IMR-90 (cell line): ENCODE measurements at regions not wholly inside any gene's neighbourhood (a gene's known extent, or its start where the extent isn't known, plus 50 kb on each side); places are given as distances from the start of the nearest gene placed in this dataset.

Experiments
- ATAC-seq: fragments of 200-7000 bp; cut with Tn5 transposase; 2 replicates; pipeline ENCODE4 v1.9.1; 2020; ENCODE audit warnings: low read depth, mild to moderate bottlenecking, moderate library complexity
- BruUV-seq: library from RNA; stranded (reverse); fragments of 400-500 nt; replicated peaks from 2 replicates; lab custom pipeline; 2021; lab: Mats Ljungman, UMichigan
- CTCF ChIA-PET: fragments of 300-600 bp; formaldehyde crosslinking; extraction: SDS; loops from one replicate; lab custom pipeline; 2021; ENCODE audit warnings: antibody characterized with exemption; lab: Yijun Ruan, JAX
- POLR2A ChIA-PET: fragments of 300-600 bp; sonication (Branson Sonifier 250); formaldehyde crosslinking; loops from one replicate; lab custom pipeline; 2022; ENCODE audit warnings: antibody characterized with exemption; ENCODE audit not compliant: unreplicated experiment; lab: Charles Lee
- DNase-seq: peaks from one replicate; pipeline ENCODE4 v3.0.0; 2013
- H2AFZ ChIP-seq: replicated peaks from 2 replicates; pipeline ENCODE3; 2013; ENCODE audit warnings: low read length, mild to moderate bottlenecking; ENCODE audit not compliant: poor library complexity
- H2AK5ac ChIP-seq: 2 replicates; pipeline ENCODE4 v1.6.1; 2013; ENCODE audit warnings: low read depth, low read length, inconsistent platforms
- H2AK9ac ChIP-seq: replicated peaks from 2 replicates; pipeline ENCODE3; 2013; ENCODE audit warnings: mild to moderate bottlenecking, low read depth, low read length, moderate library complexity; ENCODE audit not compliant: poor library complexity
- H2BK120ac ChIP-seq: 2 replicates; pipeline ENCODE4 v1.6.1; 2013; ENCODE audit warnings: low read depth, low read length, inconsistent platforms
- H2BK15ac ChIP-seq: 3 replicates; pipeline ENCODE4 v1.6.1; 2013; ENCODE audit warnings: low read depth, low read length, inconsistent platforms
- H2BK20ac ChIP-seq: 2 replicates; pipeline ENCODE4 v1.6.1; 2013; ENCODE audit warnings: low read depth, mild to moderate bottlenecking, inconsistent platforms, low read length, moderate library complexity
- H2BK5ac ChIP-seq: 2 replicates; pipeline ENCODE4 v1.6.1; 2013; ENCODE audit warnings: mild to moderate bottlenecking, low read depth, low read length, inconsistent platforms; ENCODE audit not compliant: poor library complexity, severe bottlenecking
- H3K14ac ChIP-seq: replicated peaks from 2 replicates; pipeline ENCODE4 v1.6.1; 2013; ENCODE audit warnings: low read depth, low read length, inconsistent platforms
- H3K18ac ChIP-seq: 2 replicates; pipeline ENCODE4 v1.6.1; 2013; ENCODE audit warnings: low read depth, low read length, control low read depth
- H3K23ac ChIP-seq: 2 replicates; pipeline ENCODE4 v1.6.1; 2013; ENCODE audit warnings: low read depth, low read length, inconsistent platforms
- H3K27ac ChIP-seq: 2 replicates; pipeline ENCODE4 v1.5.1; 2013; ENCODE audit warnings: mild to moderate bottlenecking, control low read depth, low read length; ENCODE audit not compliant: insufficient read depth
- H3K27me3 ChIP-seq: 2 replicates; pipeline ENCODE4 v1.6.1; 2013; ENCODE audit warnings: low read length; ENCODE audit not compliant: control insufficient read depth, insufficient read depth
- H3K36me3 ChIP-seq: 2 replicates; pipeline ENCODE4 v1.6.1; 2013; ENCODE audit warnings: low read length, mixed read lengths; ENCODE audit not compliant: control insufficient read depth, insufficient read depth
- H3K4ac ChIP-seq: 2 replicates; pipeline ENCODE4 v1.6.1; 2013; ENCODE audit warnings: low read depth, low read length, inconsistent platforms
- H3K4me1 ChIP-seq: 2 replicates; pipeline ENCODE4 v1.6.1; 2013; ENCODE audit warnings: low read length, mixed read lengths; ENCODE audit not compliant: control insufficient read depth, insufficient read depth
- H3K4me2 ChIP-seq: 2 replicates; pipeline ENCODE4 v1.6.1; 2013; ENCODE audit warnings: low read depth, mild to moderate bottlenecking, control low read depth, low read length, moderate library complexity
- H3K4me3 ChIP-seq: 2 replicates; pipeline ENCODE4 v1.5.1; 2013; ENCODE audit warnings: low read depth, mild to moderate bottlenecking, control low read depth, low read length, moderate library complexity; ENCODE audit not compliant: insufficient read depth
- H3K56ac ChIP-seq: 2 replicates; pipeline ENCODE4 v1.6.1; 2013; ENCODE audit warnings: low read length, inconsistent platforms; ENCODE audit not compliant: insufficient read depth; ENCODE audit errors: extremely low read depth
- H3K79me1 ChIP-seq, 2 experiments: 2 replicates each; pipeline ENCODE4 v1.6.1; 2013; ENCODE audit warnings: low read length in 2 of 2, inconsistent platforms in 1 of 2, low read depth in 1 of 2
- H3K9ac ChIP-seq: 2 replicates; pipeline ENCODE4 v1.6.1; 2013; ENCODE audit warnings: low read depth, low read length, control low read depth
- H3K9me1 ChIP-seq: 2 replicates; pipeline ENCODE4 v1.6.1; 2013; ENCODE audit warnings: low read length, inconsistent platforms; ENCODE audit not compliant: insufficient read depth
- H3K9me3 ChIP-seq: 2 replicates; pipeline ENCODE4 v1.6.1; 2013; ENCODE audit warnings: low read length; ENCODE audit not compliant: control insufficient read depth, insufficient read depth
- H4K20me1 ChIP-seq: 2 replicates; pipeline ENCODE4 v1.6.1; 2013; ENCODE audit warnings: low read length, inconsistent platforms; ENCODE audit not compliant: insufficient read depth
- H4K5ac ChIP-seq: 2 replicates; pipeline ENCODE4 v1.6.1; 2013; ENCODE audit warnings: mild to moderate bottlenecking, low read depth, low read length, control low read depth
- H4K8ac ChIP-seq, 2 experiments: 2 replicates each; pipeline ENCODE4 v1.6.1; 2013; ENCODE audit warnings: low read depth in 2 of 2, low read length in 2 of 2, control low read depth in 1 of 2, inconsistent platforms in 1 of 2
- H4K91ac ChIP-seq: 2 replicates; pipeline ENCODE4 v1.6.1; 2013; ENCODE audit warnings: low read depth, low read length, inconsistent platforms; ENCODE audit not compliant: insufficient read depth
- BHLHE40 ChIP-seq: fragments of 150-350 bp; IDR thresholded peaks from 2 replicates; pipeline ENCODE4 v1.6.1; 2016; ENCODE audit warnings: mild to moderate bottlenecking, low read depth, low read length
- CEBPB ChIP-seq: IDR thresholded peaks from 2 replicates; pipeline ENCODE4 v1.6.1; 2012; ENCODE audit warnings: low read depth, low read length, improper control_type of control experiment
- FOS ChIP-seq: fragments of 150-350 bp; IDR thresholded peaks from 2 replicates; pipeline ENCODE4 v1.6.1; 2016; ENCODE audit warnings: low read depth, low read length
- MAFK ChIP-seq: IDR thresholded peaks from 2 replicates; pipeline ENCODE4 v1.6.1; 2012; ENCODE audit warnings: low read depth, low read length, improper control_type of control experiment
- MAZ ChIP-seq: IDR thresholded peaks from 2 replicates; pipeline ENCODE4 v1.6.1; 2012; ENCODE audit warnings: low read depth, mild to moderate bottlenecking, low read length, improper control_type of control experiment, moderate library complexity, borderline replicate concordance
- MXI1 ChIP-seq: IDR thresholded peaks from 2 replicates; pipeline ENCODE4 v1.6.1; 2012; ENCODE audit warnings: low read depth, mild to moderate bottlenecking, low read length, moderate library complexity, borderline replicate concordance
- NFE2L2 ChIP-seq: fragments of 150-350 bp; IDR thresholded peaks from 2 replicates; pipeline ENCODE4 v1.6.1; 2016; ENCODE audit warnings: low read depth, mild to moderate bottlenecking, low read length
- POLR2A ChIP-seq: IDR thresholded peaks from 2 replicates; pipeline ENCODE4 v1.6.1; 2012; ENCODE audit warnings: mild to moderate bottlenecking, low read depth, low read length
- RAD21 ChIP-seq: IDR thresholded peaks from 2 replicates; pipeline ENCODE4 v1.6.1; 2012; ENCODE audit warnings: low read length, improper control_type of control experiment
- RCOR1 ChIP-seq: IDR thresholded peaks from 2 replicates; pipeline ENCODE4 v1.6.1; 2012; ENCODE audit warnings: mild to moderate bottlenecking, low read length, improper control_type of control experiment; ENCODE audit not compliant: insufficient replicate concordance
- RFX5 ChIP-seq: IDR thresholded peaks from 2 replicates; pipeline ENCODE4 v1.8.0; 2012; ENCODE audit warnings: low read depth, mild to moderate bottlenecking, low read length, moderate library complexity
- SMC3 ChIP-seq: fragments of 150-350 bp; IDR thresholded peaks from 2 replicates; pipeline ENCODE4 v1.6.1; 2016; ENCODE audit warnings: low read depth, mild to moderate bottlenecking, antibody characterized with exemption, low read length, moderate library complexity
- WGBS, 2 experiments: methylation state at CpG; one replicate each; pipeline versions ENCODE4 v1.1.5 to v1.1.7; 2013; ENCODE audit warnings: missing lambda C conversion rate in 2 of 2; ENCODE audit not compliant: insufficient read length in 1 of 2; ENCODE audit errors: extremely low coverage in 2 of 2; 5-methylcytosine and 5-hydroxymethylcytosine counted together
- dilution Hi-C: fragments of 300-500 bp; cut with HindIII; formaldehyde crosslinking; loops from one replicate; pipeline ENCODE4 v1.14.3; 2018; ENCODE audit warnings: low sequenced_read_pairs; ENCODE audit not compliant: unreplicated experiment
- in situ Hi-C: fragments of 300-500 bp; cut with MboI; formaldehyde crosslinking; loops from 3 replicates; pipeline ENCODE4 v1.14.3; 2019; ENCODE audit warnings: low sequenced_read_pairs, inconsistent platforms, mixed read lengths
- intact Hi-C: fragments of 100-400 bp; cut with micrococcal nuclease; formaldehyde crosslinking; loops from 2 replicates; pipeline ENCODE4 v1.10.0; 2022
- TF ChIP-seq, protein P1 (sequence below): fragments of 150-350 bp; IDR thresholded peaks from 2 replicates; pipeline ENCODE4 v1.6.1; 2016; ENCODE audit warnings: low read depth, mild to moderate bottlenecking, low read length, moderate library complexity, borderline replicate concordance
- TF ChIP-seq, protein P2 (sequence below): conservative IDR thresholded peaks from 2 replicates; pipeline ENCODE4 v1.5.1; 2012; ENCODE audit warnings: mild to moderate bottlenecking, low read depth, low read length, improper control_type of control experiment
- TF ChIP-seq, protein P3 (sequence below): fragments of 150-350 bp; IDR thresholded peaks from 2 replicates; pipeline ENCODE4 v1.6.1; 2017; ENCODE audit warnings: mild to moderate bottlenecking, antibody characterized with exemption, low read length, low read depth

DNA sequence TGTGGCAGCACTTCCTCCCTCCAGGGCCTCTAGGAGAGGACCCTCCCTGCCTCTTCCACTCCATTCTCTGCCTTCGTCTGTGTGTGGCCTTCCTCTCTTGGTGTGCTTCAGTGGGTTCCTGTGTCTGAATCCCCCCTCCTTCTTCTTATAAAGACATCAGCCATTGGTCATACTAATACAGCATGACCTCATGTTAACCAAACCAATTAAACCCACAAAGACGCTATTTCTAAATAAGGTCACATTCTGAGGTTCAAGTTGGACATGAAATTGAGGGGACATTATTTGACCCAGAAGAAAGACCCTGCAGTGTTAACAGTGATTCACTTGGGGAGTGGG is 398.6 kb downstream of the SHANK2 start:
- Histone ChIP-seq H3K9me1 (no peaks in the 10 kb centered on the region), H2AFZ (no peak overlapping the region), H4K8ac (no peak overlapping the region), H2BK120ac (no peak overlapping the region), H3K9me3 (peaks cover 3% of the 10 kb centered on the region), H3K4ac (no peak overlapping the region), H3K18ac (no peak overlapping the region), H3K14ac (no peak overlapping the region), H3K27me3 (no peaks in the 10 kb centered on the region; the same call in 1 of the 2 replicates), H3K4me2 (no peak overlapping the region), H2BK20ac (no peak overlapping the region), H3K79me1 (no peaks in the 10 kb centered on the region), H3K36me3 (no peaks in the 10 kb centered on the region; the same call in 1 of the 2 replicates), H4K20me1 (no peaks in the 10 kb centered on the region; the same call in 1 of the 2 replicates), H3K4me1 (no peaks in the 10 kb centered on the region), H2BK15ac (no peak overlapping the region), H3K56ac (no peak overlapping the region), H2AK5ac (no peak overlapping the region), H3K9ac (no peak overlapping the region), H3K4me3 (no peak overlapping the region), H4K5ac (no peak overlapping the region), H2AK9ac (no peak overlapping the region), H3K27ac (no peak overlapping the region), H4K91ac (no peak overlapping the region), H2BK5ac (no peak overlapping the region), H3K23ac (no peak overlapping the region)
- DNase-seq (no peak), ATAC-seq (no peak)
- ChIA-PET POLR2A (no interaction called here), CTCF (no interaction called here)
- WGBS, 2 experiments, result 67% methylated on average over 1 of the region's 2 CpGs; no CpG with 5 or more reads in 1 of the 2 experiments
- intact Hi-C loops, result no loop called here
- dilution Hi-C loops, result no loop called here
- TF ChIP-seq RCOR1, result no peak
- TF ChIP-seq, protein P1, sequence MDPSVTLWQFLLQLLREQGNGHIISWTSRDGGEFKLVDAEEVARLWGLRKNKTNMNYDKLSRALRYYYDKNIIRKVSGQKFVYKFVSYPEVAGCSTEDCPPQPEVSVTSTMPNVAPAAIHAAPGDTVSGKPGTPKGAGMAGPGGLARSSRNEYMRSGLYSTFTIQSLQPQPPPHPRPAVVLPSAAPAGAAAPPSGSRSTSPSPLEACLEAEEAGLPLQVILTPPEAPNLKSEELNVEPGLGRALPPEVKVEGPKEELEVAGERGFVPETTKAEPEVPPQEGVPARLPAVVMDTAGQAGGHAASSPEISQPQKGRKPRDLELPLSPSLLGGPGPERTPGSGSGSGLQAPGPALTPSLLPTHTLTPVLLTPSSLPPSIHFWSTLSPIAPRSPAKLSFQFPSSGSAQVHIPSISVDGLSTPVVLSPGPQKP, result no peak
- TF ChIP-seq FOS, result no peak
- TF ChIP-seq BHLHE40, result no peak
- no peak for TF ChIP-seq SMC3
- TF ChIP-seq, protein P2, sequence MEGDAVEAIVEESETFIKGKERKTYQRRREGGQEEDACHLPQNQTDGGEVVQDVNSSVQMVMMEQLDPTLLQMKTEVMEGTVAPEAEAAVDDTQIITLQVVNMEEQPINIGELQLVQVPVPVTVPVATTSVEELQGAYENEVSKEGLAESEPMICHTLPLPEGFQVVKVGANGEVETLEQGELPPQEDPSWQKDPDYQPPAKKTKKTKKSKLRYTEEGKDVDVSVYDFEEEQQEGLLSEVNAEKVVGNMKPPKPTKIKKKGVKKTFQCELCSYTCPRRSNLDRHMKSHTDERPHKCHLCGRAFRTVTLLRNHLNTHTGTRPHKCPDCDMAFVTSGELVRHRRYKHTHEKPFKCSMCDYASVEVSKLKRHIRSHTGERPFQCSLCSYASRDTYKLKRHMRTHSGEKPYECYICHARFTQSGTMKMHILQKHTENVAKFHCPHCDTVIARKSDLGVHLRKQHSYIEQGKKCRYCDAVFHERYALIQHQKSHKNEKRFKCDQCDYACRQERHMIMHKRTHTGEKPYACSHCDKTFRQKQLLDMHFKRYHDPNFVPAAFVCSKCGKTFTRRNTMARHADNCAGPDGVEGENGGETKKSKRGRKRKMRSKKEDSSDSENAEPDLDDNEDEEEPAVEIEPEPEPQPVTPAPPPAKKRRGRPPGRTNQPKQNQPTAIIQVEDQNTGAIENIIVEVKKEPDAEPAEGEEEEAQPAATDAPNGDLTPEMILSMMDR, result no peak
- no peak for TF ChIP-seq RFX5
- TF ChIP-seq MXI1, result no peak
- no peak for TF ChIP-seq NFE2L2
- no peak for TF ChIP-seq MAZ
- TF ChIP-seq, protein P3, sequence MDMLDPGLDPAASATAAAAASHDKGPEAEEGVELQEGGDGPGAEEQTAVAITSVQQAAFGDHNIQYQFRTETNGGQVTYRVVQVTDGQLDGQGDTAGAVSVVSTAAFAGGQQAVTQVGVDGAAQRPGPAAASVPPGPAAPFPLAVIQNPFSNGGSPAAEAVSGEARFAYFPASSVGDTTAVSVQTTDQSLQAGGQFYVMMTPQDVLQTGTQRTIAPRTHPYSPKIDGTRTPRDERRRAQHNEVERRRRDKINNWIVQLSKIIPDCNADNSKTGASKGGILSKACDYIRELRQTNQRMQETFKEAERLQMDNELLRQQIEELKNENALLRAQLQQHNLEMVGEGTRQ, result no peak
- TF ChIP-seq RAD21, result no peak
- no peak for TF ChIP-seq CEBPB
- TF ChIP-seq MAFK, result no peak
- no peak for TF ChIP-seq POLR2A
- BruUV-seq, result no TSS peak
- in situ Hi-C loops, result no loop called here
